ENCODE measurements at regions not wholly inside any gene's neighbourhood (a gene's known extent, or its start where the extent isn't known, plus 50 kb on each side); places are given as distances from the start of the nearest gene placed in this dataset.

DNA sequence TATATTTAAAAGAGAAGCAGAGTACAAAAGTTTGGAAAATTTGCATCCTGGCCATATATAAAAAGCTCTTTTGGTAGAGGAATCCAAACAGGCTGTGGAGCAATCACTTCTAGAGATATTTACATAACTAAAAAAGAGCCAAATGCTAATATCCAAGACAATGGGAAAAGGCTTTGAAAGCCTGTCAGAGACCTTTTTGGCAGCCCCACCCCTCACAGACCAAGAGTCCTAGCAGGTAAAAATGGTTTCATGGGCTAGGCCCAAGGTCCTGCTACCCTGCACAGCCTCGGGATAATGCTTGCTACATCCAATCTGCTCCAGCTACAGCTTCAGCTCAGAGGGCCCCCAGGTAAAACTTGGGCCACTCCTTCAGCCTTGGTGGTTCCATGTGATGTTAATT is 430.2 kb upstream of the KCND2 start:
- no peak for DNase-seq (ENCODE audit: low read depth)
- no peaks in the 10 kb centered on the region for H3K9me3 ChIP-seq (ENCODE audit: insufficient read depth, low read depth, low read length)
- Mint-ChIP-seq H3K27ac (ENCODE audit: unreplicated experiment) (no peak overlapping the region), H3K27me3 (ENCODE audit: low read depth, unreplicated experiment) (no peaks in the 10 kb centered on the region), H3K36me3 (ENCODE audit: low read depth, unreplicated experiment) (peaks cover 2% of the 10 kb centered on the region), H3K9me3 (ENCODE audit: unreplicated experiment) (no peaks in the 10 kb centered on the region), H3K4me3 (ENCODE audit: unreplicated experiment) (no peak overlapping the region), H3K4me1 (ENCODE audit: low read depth, unreplicated experiment) (no peaks in the 10 kb centered on the region)
- H3K36me3 ChIP-seq (ENCODE audit: insufficient read depth, low read length) = no peaks in the 10 kb centered on the region
- no peaks in the 10 kb centered on the region for H3K27me3 ChIP-seq (ENCODE audit: insufficient read depth, low read length)
- H3K79me2 ChIP-seq (ENCODE audit: insufficient read depth, low read length) = no peaks in the 10 kb centered on the region
- no peaks in the 10 kb centered on the region for H4K20me1 ChIP-seq (ENCODE audit: insufficient read depth, low read length)
- H3K4me3 ChIP-seq (ENCODE audit: insufficient read depth, low read depth, low read length) = no peak overlapping the region
- no peak overlapping the region for H2AFZ ChIP-seq (ENCODE audit: low read depth, low read length)
- no peak overlapping the region for H3K4me2 ChIP-seq (ENCODE audit: low read length)
- no peak overlapping the region for H3K9ac ChIP-seq (ENCODE audit: low read length)
- no peak for TF ChIP-seq EZH2 (IDR thresholded peaks at IDR 0.05; ENCODE audit: insufficient read depth, low read length)
- TF ChIP-seq, protein P1, sequence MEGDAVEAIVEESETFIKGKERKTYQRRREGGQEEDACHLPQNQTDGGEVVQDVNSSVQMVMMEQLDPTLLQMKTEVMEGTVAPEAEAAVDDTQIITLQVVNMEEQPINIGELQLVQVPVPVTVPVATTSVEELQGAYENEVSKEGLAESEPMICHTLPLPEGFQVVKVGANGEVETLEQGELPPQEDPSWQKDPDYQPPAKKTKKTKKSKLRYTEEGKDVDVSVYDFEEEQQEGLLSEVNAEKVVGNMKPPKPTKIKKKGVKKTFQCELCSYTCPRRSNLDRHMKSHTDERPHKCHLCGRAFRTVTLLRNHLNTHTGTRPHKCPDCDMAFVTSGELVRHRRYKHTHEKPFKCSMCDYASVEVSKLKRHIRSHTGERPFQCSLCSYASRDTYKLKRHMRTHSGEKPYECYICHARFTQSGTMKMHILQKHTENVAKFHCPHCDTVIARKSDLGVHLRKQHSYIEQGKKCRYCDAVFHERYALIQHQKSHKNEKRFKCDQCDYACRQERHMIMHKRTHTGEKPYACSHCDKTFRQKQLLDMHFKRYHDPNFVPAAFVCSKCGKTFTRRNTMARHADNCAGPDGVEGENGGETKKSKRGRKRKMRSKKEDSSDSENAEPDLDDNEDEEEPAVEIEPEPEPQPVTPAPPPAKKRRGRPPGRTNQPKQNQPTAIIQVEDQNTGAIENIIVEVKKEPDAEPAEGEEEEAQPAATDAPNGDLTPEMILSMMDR (IDR thresholded peaks at IDR 0.05; ENCODE audit: insufficient read depth, low read depth, low read length) = no peak
- H3K4me1 ChIP-seq (ENCODE audit: insufficient read depth, low read length) = no peaks in the 10 kb centered on the region
- no peak for FAIRE-seq
- H3K27ac ChIP-seq (ENCODE audit: low read depth, low read length) = no peak overlapping the region

DNA sequence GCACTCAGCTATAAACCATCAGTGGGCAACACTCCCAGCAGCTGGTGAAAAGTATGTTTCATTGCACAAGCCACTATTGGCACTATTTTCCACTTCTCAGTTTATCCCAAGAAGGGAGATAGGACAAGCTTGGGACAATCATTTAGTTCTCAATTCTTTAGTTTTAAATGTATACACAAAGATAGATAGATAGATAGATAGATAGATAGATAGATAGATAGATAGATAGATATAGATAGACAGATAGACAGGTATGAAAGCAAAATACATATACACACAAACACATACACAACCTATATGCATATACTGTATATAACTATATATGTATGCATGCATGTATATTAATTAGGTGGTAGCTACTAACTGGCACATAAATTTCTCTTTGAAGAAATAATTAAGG is 411.6 kb upstream of the KCND2 start:
- Histone ChIP-seq H3K4me2 (ENCODE audit: low read length) (no peak overlapping the region), H3K9ac (ENCODE audit: low read length) (no peak overlapping the region), H3K36me3 (ENCODE audit: insufficient read depth, low read length) (no peaks in the 10 kb centered on the region), H3K9me3 (ENCODE audit: insufficient read depth, low read depth, low read length) (no peaks in the 10 kb centered on the region), H3K27me3 (ENCODE audit: insufficient read depth, low read length) (no peaks in the 10 kb centered on the region), H2AFZ (ENCODE audit: low read depth, low read length) (no peak overlapping the region), H3K4me3 (ENCODE audit: insufficient read depth, low read depth, low read length) (no peak overlapping the region), H4K20me1 (ENCODE audit: insufficient read depth, low read length) (no peaks in the 10 kb centered on the region), H3K4me1 (ENCODE audit: insufficient read depth, low read length) (no peaks in the 10 kb centered on the region), H3K79me2 (ENCODE audit: insufficient read depth, low read length) (no peaks in the 10 kb centered on the region), H3K27ac (ENCODE audit: low read depth, low read length) (no peak overlapping the region)
- Mint-ChIP-seq H3K4me3 (ENCODE audit: unreplicated experiment) (no peak overlapping the region), H3K27ac (ENCODE audit: unreplicated experiment) (no peak overlapping the region), H3K4me1 (ENCODE audit: low read depth, unreplicated experiment) (no peaks in the 10 kb centered on the region), H3K36me3 (ENCODE audit: low read depth, unreplicated experiment) (no peaks in the 10 kb centered on the region), H3K27me3 (ENCODE audit: low read depth, unreplicated experiment) (no peaks in the 10 kb centered on the region), H3K9me3 (ENCODE audit: unreplicated experiment) (peaks cover 5% of the 10 kb centered on the region)
- no peak for FAIRE-seq
- no peak for TF ChIP-seq EZH2 (IDR thresholded peaks at IDR 0.05; ENCODE audit: insufficient read depth, low read length)
- TF ChIP-seq, protein P1 (IDR thresholded peaks at IDR 0.05; ENCODE audit: insufficient read depth, low read depth, low read length) = no peak
- DNase-seq (ENCODE audit: low read depth) = no peak

DNA sequence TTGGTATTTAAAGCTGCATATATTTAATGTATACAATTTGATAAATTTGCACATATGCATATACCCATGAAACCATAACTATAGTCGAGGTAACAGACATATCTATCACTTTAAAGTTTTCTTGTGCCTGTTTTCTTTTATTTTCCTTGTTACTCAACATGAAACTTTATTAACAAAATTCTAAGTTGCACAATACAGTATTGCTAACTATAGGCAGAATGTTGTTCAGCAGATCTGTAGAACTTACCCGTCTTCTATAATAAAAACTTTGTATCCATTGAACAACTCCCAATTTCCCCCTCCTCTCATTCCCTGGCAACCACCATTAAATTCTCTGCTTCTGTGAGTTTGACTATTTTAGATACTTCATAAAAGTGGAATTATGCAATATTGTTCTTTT is 404.6 kb upstream of the KCND2 start:
- TF ChIP-seq, protein P1 (IDR thresholded peaks at IDR 0.05; ENCODE audit: insufficient read depth, low read depth, low read length) = no peak
- TF ChIP-seq EZH2 (IDR thresholded peaks at IDR 0.05; ENCODE audit: insufficient read depth, low read length) = no peak
- Histone ChIP-seq H3K4me2 (ENCODE audit: low read length) (no peak overlapping the region), H3K27ac (ENCODE audit: low read depth, low read length) (no peak overlapping the region), H3K9me3 (ENCODE audit: insufficient read depth, low read depth, low read length) (no peaks in the 10 kb centered on the region), H3K79me2 (ENCODE audit: insufficient read depth, low read length) (no peaks in the 10 kb centered on the region), H3K4me3 (ENCODE audit: insufficient read depth, low read depth, low read length) (no peak overlapping the region), H3K4me1 (ENCODE audit: insufficient read depth, low read length) (no peaks in the 10 kb centered on the region), H3K9ac (ENCODE audit: low read length) (no peak overlapping the region), H4K20me1 (ENCODE audit: insufficient read depth, low read length) (no peaks in the 10 kb centered on the region), H2AFZ (ENCODE audit: low read depth, low read length) (no peak overlapping the region), H3K36me3 (ENCODE audit: insufficient read depth, low read length) (no peaks in the 10 kb centered on the region), H3K27me3 (ENCODE audit: insufficient read depth, low read length) (no peaks in the 10 kb centered on the region)
- no peak for FAIRE-seq
- Mint-ChIP-seq H3K27ac (ENCODE audit: unreplicated experiment) (no peak overlapping the region), H3K4me3 (ENCODE audit: unreplicated experiment) (no peak overlapping the region), H3K4me1 (ENCODE audit: low read depth, unreplicated experiment) (no peaks in the 10 kb centered on the region), H3K36me3 (ENCODE audit: low read depth, unreplicated experiment) (no peaks in the 10 kb centered on the region), H3K9me3 (ENCODE audit: unreplicated experiment) (peaks cover 2% of the 10 kb centered on the region), H3K27me3 (ENCODE audit: low read depth, unreplicated experiment) (no peaks in the 10 kb centered on the region)
- no peak for DNase-seq (ENCODE audit: low read depth)

Data from astrocyte (in vitro differentiated cells and primary cell).